A673 (cell line): ENCODE measurements at regions not wholly inside any gene's neighbourhood (a gene's known extent, or its start where the extent isn't known, plus 50 kb on each side); places are given as distances from the start of the nearest gene placed in this dataset.

ENCODE experiments used
- BruUV-seq: library from RNA; stranded (reverse); fragments of 400-500 nt; replicated peaks from 2 replicates; lab custom pipeline; 2021; lab: Mats Ljungman, UMichigan
- CTCF ChIA-PET: fragments of 300-600 bp; sonication (Branson Sonifier 250); formaldehyde crosslinking; loops from one replicate; lab custom pipeline; 2022; ENCODE audit warnings: antibody characterized with exemption; lab: Charles Lee
- POLR2A ChIA-PET: fragments of 300-600 bp; sonication (Branson Sonifier 250); formaldehyde crosslinking; loops from one replicate; lab custom pipeline; 2022; ENCODE audit warnings: antibody characterized with exemption; ENCODE audit not compliant: low non-redundant PET; lab: Charles Lee
- DNase-seq: peaks from one replicate; pipeline ENCODE4 v3.0.0-alpha.2; 2015; ENCODE audit warnings: low spot score
- H3K27ac ChIP-seq: fragments of 200-600 bp; sonication (generic); 2 replicates; pipeline ENCODE4 v1.5.1; 2016; ENCODE audit warnings: mixed run types, low read depth, mild to moderate bottlenecking, mixed read lengths, antibody characterized with exemption, low read length; ENCODE audit not compliant: poor library complexity, severe bottlenecking
- H3K27me3 ChIP-seq: fragments of 200-600 bp; sonication (generic); replicated peaks from 2 replicates; pipeline ENCODE4 v1.6.1; 2017; ENCODE audit warnings: mixed run types, low read depth, mild to moderate bottlenecking, mixed read lengths, antibody characterized with exemption, low read length; ENCODE audit not compliant: insufficient read depth, poor library complexity
- H3K36me3 ChIP-seq: fragments of 200-600 bp; sonication (generic); 2 replicates; pipeline ENCODE4 v1.6.1; 2016; ENCODE audit warnings: mixed run types, mild to moderate bottlenecking, mixed read lengths, antibody characterized with exemption, low read length; ENCODE audit not compliant: insufficient read depth, poor library complexity, severe bottlenecking
- H3K4me1 ChIP-seq: fragments of 200-600 bp; sonication (generic); 2 replicates; pipeline ENCODE4 v1.6.1; 2017; ENCODE audit warnings: mixed run types, mild to moderate bottlenecking, mixed read lengths, antibody characterized with exemption, low read length; ENCODE audit not compliant: insufficient read depth, poor library complexity, severe bottlenecking
- H3K4me3 ChIP-seq: fragments of 200-600 bp; sonication (generic); 2 replicates; pipeline ENCODE4 v1.5.1; 2016; ENCODE audit warnings: low read depth, mixed run types, mild to moderate bottlenecking, mixed read lengths, low read length; ENCODE audit not compliant: poor library complexity, severe bottlenecking
- H3K9me3 ChIP-seq: fragments of 200-600 bp; sonication (generic); 2 replicates; pipeline ENCODE4 v1.6.1; 2016; ENCODE audit warnings: mixed run types, low read depth, mild to moderate bottlenecking, mixed read lengths, antibody characterized with exemption, low read length; ENCODE audit not compliant: poor library complexity, severe bottlenecking
- EZH2 ChIP-seq: fragments of 200-600 bp; sonication (generic); IDR thresholded peaks from 2 replicates; pipeline ENCODE4 v1.6.1; 2017; ENCODE audit warnings: borderline replicate concordance, low read depth, mild to moderate bottlenecking, mixed read lengths, antibody characterized with exemption, low read length; ENCODE audit not compliant: poor library complexity, severe bottlenecking
- intact Hi-C: fragments of 100-400 bp; cut with micrococcal nuclease; formaldehyde crosslinking; loops from one replicate; pipeline ENCODE4 v1.10.0; 2022; ENCODE audit not compliant: unreplicated experiment
- TF ChIP-seq, protein P1 (sequence below): fragments of 300-800, 200-600 bp; sonication (generic); conservative IDR thresholded peaks from 2 replicates; pipeline ENCODE4 v1.5.1; 2017; ENCODE audit warnings: low read depth, mild to moderate bottlenecking, antibody characterized with exemption, low read length, moderate library complexity, mixed read lengths

DNA sequence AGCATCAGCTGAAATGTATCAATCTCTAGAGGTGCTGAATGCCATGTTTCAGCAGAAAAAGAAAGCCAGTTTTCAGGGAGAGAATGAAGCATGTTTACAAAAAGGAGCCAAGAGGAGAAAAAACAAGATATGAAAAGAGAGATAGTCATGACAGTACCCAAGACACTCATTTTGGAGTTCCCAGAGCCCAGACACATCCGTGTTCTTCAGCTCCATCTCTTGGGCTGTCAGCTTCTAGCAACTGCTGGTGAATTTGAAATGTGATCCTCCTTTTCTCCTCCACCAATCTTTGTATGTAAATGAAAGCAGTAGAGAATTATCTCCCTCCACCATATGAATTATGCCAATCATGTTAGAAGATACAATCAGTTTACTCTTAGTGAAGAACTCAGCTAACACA is 93.0 kb upstream of the SLC25A36 start:
- Histone ChIP-seq H3K4me3 (no peak overlapping the region), H3K9me3 (peaks cover 5% of the 10 kb centered on the region), H3K4me1 (no peaks in the 10 kb centered on the region), H3K27me3 (no peaks in the 10 kb centered on the region), H3K36me3 (no peaks in the 10 kb centered on the region), H3K27ac (no peak overlapping the region)
- intact Hi-C loops: no loop called here
- ChIA-PET POLR2A (no interaction called here), CTCF (interaction anchor here (0.6 kb wide), 1 partner anchor 911 kb away, joined by 3 read pairs; no protein-coding TSS in a partner anchor)
- TF ChIP-seq, protein P1, sequence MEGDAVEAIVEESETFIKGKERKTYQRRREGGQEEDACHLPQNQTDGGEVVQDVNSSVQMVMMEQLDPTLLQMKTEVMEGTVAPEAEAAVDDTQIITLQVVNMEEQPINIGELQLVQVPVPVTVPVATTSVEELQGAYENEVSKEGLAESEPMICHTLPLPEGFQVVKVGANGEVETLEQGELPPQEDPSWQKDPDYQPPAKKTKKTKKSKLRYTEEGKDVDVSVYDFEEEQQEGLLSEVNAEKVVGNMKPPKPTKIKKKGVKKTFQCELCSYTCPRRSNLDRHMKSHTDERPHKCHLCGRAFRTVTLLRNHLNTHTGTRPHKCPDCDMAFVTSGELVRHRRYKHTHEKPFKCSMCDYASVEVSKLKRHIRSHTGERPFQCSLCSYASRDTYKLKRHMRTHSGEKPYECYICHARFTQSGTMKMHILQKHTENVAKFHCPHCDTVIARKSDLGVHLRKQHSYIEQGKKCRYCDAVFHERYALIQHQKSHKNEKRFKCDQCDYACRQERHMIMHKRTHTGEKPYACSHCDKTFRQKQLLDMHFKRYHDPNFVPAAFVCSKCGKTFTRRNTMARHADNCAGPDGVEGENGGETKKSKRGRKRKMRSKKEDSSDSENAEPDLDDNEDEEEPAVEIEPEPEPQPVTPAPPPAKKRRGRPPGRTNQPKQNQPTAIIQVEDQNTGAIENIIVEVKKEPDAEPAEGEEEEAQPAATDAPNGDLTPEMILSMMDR: peak; percentile 33; the same call in 1 of the 2 replicates
- TF ChIP-seq EZH2: no peak
- DNase-seq: peak; percentile 22
- BruUV-seq: no TSS peak

DNA sequence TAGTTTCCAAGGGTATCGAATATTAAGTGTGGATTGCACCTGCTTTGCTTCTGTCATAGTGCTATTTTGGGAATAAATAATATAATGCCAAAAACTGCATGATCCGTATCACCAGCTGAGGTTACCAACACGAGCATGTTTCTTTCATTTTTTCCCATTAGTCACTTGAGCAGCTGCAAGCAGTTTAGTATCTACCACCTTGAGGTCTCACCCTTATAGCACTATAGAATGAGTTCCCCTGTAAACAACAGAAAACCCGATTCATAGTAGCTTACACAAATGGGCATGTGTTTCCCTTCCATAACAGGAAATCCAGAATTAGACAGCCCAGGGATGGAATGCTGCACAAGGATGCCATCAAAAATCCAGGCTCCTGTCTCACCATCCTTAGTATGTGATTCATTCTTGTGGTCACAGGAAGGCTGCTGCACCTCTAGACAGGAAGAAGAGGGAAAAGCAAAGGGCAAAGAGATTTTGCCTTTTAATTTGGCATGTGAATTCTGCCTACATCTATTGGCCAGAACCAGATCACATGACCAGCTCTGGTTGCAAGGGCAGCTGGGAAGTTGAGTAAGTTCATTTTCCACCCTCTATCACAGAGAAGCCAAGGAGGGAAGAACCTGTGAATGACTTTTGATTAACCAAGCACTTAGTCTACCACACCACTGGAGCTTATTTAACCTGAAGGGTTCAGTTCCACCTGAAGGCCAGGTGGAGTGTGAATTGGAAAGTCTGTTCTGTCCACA is 91.3 kb upstream of the SLC25A36 start:
- TF ChIP-seq EZH2: no peak
- TF ChIP-seq, protein P1: no peak
- no peaks in the 10 kb centered on the region for H3K27me3 ChIP-seq
- no peak overlapping the region for H3K27ac ChIP-seq
- intact Hi-C loops: no loop called here
- no peaks in the 10 kb centered on the region for H3K4me1 ChIP-seq
- H3K4me3 ChIP-seq: no peak overlapping the region
- CTCF ChIA-PET: no interaction called here
- POLR2A ChIA-PET: no interaction called here
- no peaks in the 10 kb centered on the region for H3K36me3 ChIP-seq
- BruUV-seq: no TSS peak
- no peak for DNase-seq
- peaks cover 5% of the 10 kb centered on the region for H3K9me3 ChIP-seq

DNA sequence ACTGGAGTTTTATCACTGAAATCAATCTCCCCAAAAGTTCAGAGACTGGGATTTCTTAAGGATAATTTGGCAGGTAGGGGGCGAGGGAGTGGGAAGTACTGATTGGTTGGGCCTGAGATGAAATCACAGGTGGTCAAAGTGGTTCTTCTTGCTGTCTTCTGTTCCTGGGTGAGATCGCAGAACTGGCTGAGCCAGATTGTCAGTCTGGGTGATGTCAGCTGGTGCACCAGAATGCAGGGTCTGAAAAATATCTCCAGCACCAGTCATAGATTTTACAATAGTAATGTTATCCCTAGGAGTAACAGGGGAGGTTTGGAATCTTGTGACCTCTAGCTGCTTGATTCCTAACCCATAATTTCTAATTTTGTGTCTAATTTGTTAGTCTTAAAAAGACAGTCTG is 86.7 kb upstream of the SLC25A36 start:
- ChIA-PET POLR2A (no interaction called here), CTCF (no interaction called here)
- Histone ChIP-seq H3K27ac (no peak overlapping the region), H3K4me3 (no peak overlapping the region), H3K9me3 (peaks cover 5% of the 10 kb centered on the region), H3K27me3 (no peaks in the 10 kb centered on the region), H3K36me3 (no peaks in the 10 kb centered on the region), H3K4me1 (no peaks in the 10 kb centered on the region)
- no peak for TF ChIP-seq EZH2
- TF ChIP-seq, protein P1: no peak
- intact Hi-C loops: no loop called here
- DNase-seq: no peak
- BruUV-seq: no TSS peak
